Colonic mucosa (tissue), 4 donors: ENCODE measurements at regions not wholly inside any gene's neighbourhood (a gene's known extent, or its start where the extent isn't known, plus 50 kb on each side); places are given as distances from the start of the nearest gene placed in this dataset.

Experiments used
- DNase-seq: peaks from one replicate; pipeline ENCODE4 v3.0.0-alpha.2; 2020
- H3K27ac ChIP-seq: fragments of 200-600 bp; one replicate; pipeline ENCODE4 v1.8.0; 2021
- H3K27me3 ChIP-seq: fragments of 200-600 bp; one replicate; pipeline ENCODE4 v1.8.0; 2021
- H3K36me3 ChIP-seq: fragments of 200-600 bp; one replicate; pipeline ENCODE4 v1.8.0; 2021
- H3K4me1 ChIP-seq: fragments of 200-600 bp; one replicate; pipeline ENCODE4 v1.8.0; 2021; ENCODE audit warnings: mild to moderate bottlenecking
- H3K4me3 ChIP-seq: fragments of 200-600 bp; one replicate; pipeline ENCODE4 v1.8.0; 2021
- H3K9ac ChIP-seq, 2 donors: one replicate each; pipeline ENCODE4 v1.7.0; 2013; ENCODE audit warnings: control low read depth in 2 of 2, low read depth in 2 of 2, low read length in 2 of 2
- H3K9me3 ChIP-seq: fragments of 200-600 bp; one replicate; pipeline ENCODE4 v1.8.0; 2021
- CTCF ChIP-seq: fragments of 200-600 bp; IDR thresholded peaks from one replicate; pipeline ENCODE4 v1.8.0; 2022; ENCODE audit warnings: antibody characterized with exemption, mild to moderate bottlenecking
- intact Hi-C: fragments of 100-400 bp; cut with DNase I; formaldehyde crosslinking; loops from one replicate; pipeline ENCODE4 v1.14.1; 2022
- donor health status: healthy.
- donor health status: DM: no; HTN: no; CAD: no.
- donor health status: DM: no; HTN: no; CAD: no.

- intact Hi-C loops = no loop called here
- Histone ChIP-seq H3K9ac (no peak overlapping the region), H3K9me3 (no peaks in the 10 kb centered on the region), H3K27ac (no peak overlapping the region), H3K27me3 (no peaks in the 10 kb centered on the region), H3K4me1 (no peaks in the 10 kb centered on the region), H3K36me3 (no peaks in the 10 kb centered on the region), H3K4me3 (no peak overlapping the region)
- no peak for DNase-seq
- no peak for TF ChIP-seq CTCF
Observed at GRCh38 chr4:83660578-83660977, 124.7 kb downstream of the GPAT3 start.

GRCh38 chr4:83658806-83659205, 122.9 kb downstream of the GPAT3 start:
- H3K36me3 ChIP-seq = no peaks in the 10 kb centered on the region
- no peak for TF ChIP-seq CTCF
- no peak overlapping the region for H3K4me3 ChIP-seq
- no peaks in the 10 kb centered on the region for H3K4me1 ChIP-seq
- no peak for DNase-seq
- intact Hi-C loops = no loop called here
- no peaks in the 10 kb centered on the region for H3K27me3 ChIP-seq
- no peak overlapping the region for H3K27ac ChIP-seq
- H3K9me3 ChIP-seq = no peaks in the 10 kb centered on the region
- H3K9ac ChIP-seq = no peak overlapping the region

GRCh38 chr4:83657336-83657735, 121.4 kb downstream of the GPAT3 start:
- H3K4me1 ChIP-seq = no peaks in the 10 kb centered on the region

More at GRCh38 chr4:83657336-83657735, 121.4 kb downstream of the GPAT3 start:
- DNase-seq = no peak
- TF ChIP-seq CTCF = no peak
- Histone ChIP-seq H3K9me3 (no peaks in the 10 kb centered on the region), H3K27ac (no peak overlapping the region), H3K9ac (no peak overlapping the region), H3K36me3 (no peaks in the 10 kb centered on the region), H3K27me3 (no peaks in the 10 kb centered on the region), H3K4me3 (no peak overlapping the region)
- intact Hi-C loops = no loop called here
